IMR-90 (cell line): ENCODE measurements at regions not wholly inside any gene's neighbourhood (a gene's known extent, or its start where the extent isn't known, plus 50 kb on each side); places are given as distances from the start of the nearest gene placed in this dataset.

Source experiments
- ATAC-seq: fragments of 200-7000 bp; cut with Tn5 transposase; 2 replicates; pipeline ENCODE4 v1.9.1; 2020; ENCODE audit warnings: low read depth, mild to moderate bottlenecking, moderate library complexity
- BruUV-seq: library from RNA; stranded (reverse); fragments of 400-500 nt; replicated peaks from 2 replicates; lab custom pipeline; 2021; lab: Mats Ljungman, UMichigan
- CTCF ChIA-PET: fragments of 300-600 bp; formaldehyde crosslinking; extraction: SDS; loops from one replicate; lab custom pipeline; 2021; ENCODE audit warnings: antibody characterized with exemption; lab: Yijun Ruan, JAX
- POLR2A ChIA-PET: fragments of 300-600 bp; sonication (Branson Sonifier 250); formaldehyde crosslinking; loops from one replicate; lab custom pipeline; 2022; ENCODE audit warnings: antibody characterized with exemption; ENCODE audit not compliant: unreplicated experiment; lab: Charles Lee
- DNase-seq: peaks from one replicate; pipeline ENCODE4 v3.0.0; 2013
- H2AFZ ChIP-seq: replicated peaks from 2 replicates; pipeline ENCODE3; 2013; ENCODE audit warnings: low read length, mild to moderate bottlenecking; ENCODE audit not compliant: poor library complexity
- H2AK5ac ChIP-seq: 2 replicates; pipeline ENCODE4 v1.6.1; 2013; ENCODE audit warnings: low read depth, low read length, inconsistent platforms
- H2AK9ac ChIP-seq: replicated peaks from 2 replicates; pipeline ENCODE3; 2013; ENCODE audit warnings: mild to moderate bottlenecking, low read depth, low read length, moderate library complexity; ENCODE audit not compliant: poor library complexity
- H2BK120ac ChIP-seq: 2 replicates; pipeline ENCODE4 v1.6.1; 2013; ENCODE audit warnings: low read depth, low read length, inconsistent platforms
- H2BK15ac ChIP-seq: 3 replicates; pipeline ENCODE4 v1.6.1; 2013; ENCODE audit warnings: low read depth, low read length, inconsistent platforms
- H2BK20ac ChIP-seq: 2 replicates; pipeline ENCODE4 v1.6.1; 2013; ENCODE audit warnings: low read depth, mild to moderate bottlenecking, inconsistent platforms, low read length, moderate library complexity
- H2BK5ac ChIP-seq: 2 replicates; pipeline ENCODE4 v1.6.1; 2013; ENCODE audit warnings: mild to moderate bottlenecking, low read depth, low read length, inconsistent platforms; ENCODE audit not compliant: poor library complexity, severe bottlenecking
- H3K14ac ChIP-seq: replicated peaks from 2 replicates; pipeline ENCODE4 v1.6.1; 2013; ENCODE audit warnings: low read depth, low read length, inconsistent platforms
- H3K18ac ChIP-seq: 2 replicates; pipeline ENCODE4 v1.6.1; 2013; ENCODE audit warnings: low read depth, low read length, control low read depth
- H3K23ac ChIP-seq: 2 replicates; pipeline ENCODE4 v1.6.1; 2013; ENCODE audit warnings: low read depth, low read length, inconsistent platforms
- H3K27ac ChIP-seq: 2 replicates; pipeline ENCODE4 v1.5.1; 2013; ENCODE audit warnings: mild to moderate bottlenecking, control low read depth, low read length; ENCODE audit not compliant: insufficient read depth
- H3K27me3 ChIP-seq: 2 replicates; pipeline ENCODE4 v1.6.1; 2013; ENCODE audit warnings: low read length; ENCODE audit not compliant: control insufficient read depth, insufficient read depth
- H3K36me3 ChIP-seq: 2 replicates; pipeline ENCODE4 v1.6.1; 2013; ENCODE audit warnings: low read length, mixed read lengths; ENCODE audit not compliant: control insufficient read depth, insufficient read depth
- H3K4ac ChIP-seq: 2 replicates; pipeline ENCODE4 v1.6.1; 2013; ENCODE audit warnings: low read depth, low read length, inconsistent platforms
- H3K4me1 ChIP-seq: 2 replicates; pipeline ENCODE4 v1.6.1; 2013; ENCODE audit warnings: low read length, mixed read lengths; ENCODE audit not compliant: control insufficient read depth, insufficient read depth
- H3K4me2 ChIP-seq: 2 replicates; pipeline ENCODE4 v1.6.1; 2013; ENCODE audit warnings: low read depth, mild to moderate bottlenecking, control low read depth, low read length, moderate library complexity
- H3K4me3 ChIP-seq: 2 replicates; pipeline ENCODE4 v1.5.1; 2013; ENCODE audit warnings: low read depth, mild to moderate bottlenecking, control low read depth, low read length, moderate library complexity; ENCODE audit not compliant: insufficient read depth
- H3K56ac ChIP-seq: 2 replicates; pipeline ENCODE4 v1.6.1; 2013; ENCODE audit warnings: low read length, inconsistent platforms; ENCODE audit not compliant: insufficient read depth; ENCODE audit errors: extremely low read depth
- H3K79me1 ChIP-seq, 2 experiments: 2 replicates each; pipeline ENCODE4 v1.6.1; 2013; ENCODE audit warnings: low read length in 2 of 2, inconsistent platforms in 1 of 2, low read depth in 1 of 2
- H3K9ac ChIP-seq: 2 replicates; pipeline ENCODE4 v1.6.1; 2013; ENCODE audit warnings: low read depth, low read length, control low read depth
- H3K9me1 ChIP-seq: 2 replicates; pipeline ENCODE4 v1.6.1; 2013; ENCODE audit warnings: low read length, inconsistent platforms; ENCODE audit not compliant: insufficient read depth
- H3K9me3 ChIP-seq: 2 replicates; pipeline ENCODE4 v1.6.1; 2013; ENCODE audit warnings: low read length; ENCODE audit not compliant: control insufficient read depth, insufficient read depth
- H4K20me1 ChIP-seq: 2 replicates; pipeline ENCODE4 v1.6.1; 2013; ENCODE audit warnings: low read length, inconsistent platforms; ENCODE audit not compliant: insufficient read depth
- H4K5ac ChIP-seq: 2 replicates; pipeline ENCODE4 v1.6.1; 2013; ENCODE audit warnings: mild to moderate bottlenecking, low read depth, low read length, control low read depth
- H4K8ac ChIP-seq, 2 experiments: 2 replicates each; pipeline ENCODE4 v1.6.1; 2013; ENCODE audit warnings: low read depth in 2 of 2, low read length in 2 of 2, control low read depth in 1 of 2, inconsistent platforms in 1 of 2
- H4K91ac ChIP-seq: 2 replicates; pipeline ENCODE4 v1.6.1; 2013; ENCODE audit warnings: low read depth, low read length, inconsistent platforms; ENCODE audit not compliant: insufficient read depth
- BHLHE40 ChIP-seq: fragments of 150-350 bp; IDR thresholded peaks from 2 replicates; pipeline ENCODE4 v1.6.1; 2016; ENCODE audit warnings: mild to moderate bottlenecking, low read depth, low read length
- CEBPB ChIP-seq: IDR thresholded peaks from 2 replicates; pipeline ENCODE4 v1.6.1; 2012; ENCODE audit warnings: low read depth, low read length, improper control_type of control experiment
- CHD1 ChIP-seq: IDR thresholded peaks from 2 replicates; pipeline ENCODE4 v1.6.1; 2012; ENCODE audit warnings: low read depth, low read length, improper control_type of control experiment
- CTCF ChIP-seq: conservative IDR thresholded peaks from 2 replicates; pipeline ENCODE4 v1.5.1; 2012; ENCODE audit warnings: mild to moderate bottlenecking, low read depth, low read length, improper control_type of control experiment
- ELK1 ChIP-seq: fragments of 150-350 bp; IDR thresholded peaks from 2 replicates; pipeline ENCODE4 v1.6.1; 2016; ENCODE audit warnings: low read depth, mild to moderate bottlenecking, low read length, moderate library complexity, borderline replicate concordance
- FOS ChIP-seq: fragments of 150-350 bp; IDR thresholded peaks from 2 replicates; pipeline ENCODE4 v1.6.1; 2016; ENCODE audit warnings: low read depth, low read length
- MAFK ChIP-seq: IDR thresholded peaks from 2 replicates; pipeline ENCODE4 v1.6.1; 2012; ENCODE audit warnings: low read depth, low read length, improper control_type of control experiment
- MAZ ChIP-seq: IDR thresholded peaks from 2 replicates; pipeline ENCODE4 v1.6.1; 2012; ENCODE audit warnings: low read depth, mild to moderate bottlenecking, low read length, improper control_type of control experiment, moderate library complexity, borderline replicate concordance
- MXI1 ChIP-seq: IDR thresholded peaks from 2 replicates; pipeline ENCODE4 v1.6.1; 2012; ENCODE audit warnings: low read depth, mild to moderate bottlenecking, low read length, moderate library complexity, borderline replicate concordance
- NFE2L2 ChIP-seq: fragments of 150-350 bp; IDR thresholded peaks from 2 replicates; pipeline ENCODE4 v1.6.1; 2016; ENCODE audit warnings: low read depth, mild to moderate bottlenecking, low read length
- POLR2A ChIP-seq: IDR thresholded peaks from 2 replicates; pipeline ENCODE4 v1.6.1; 2012; ENCODE audit warnings: mild to moderate bottlenecking, low read depth, low read length
- RAD21 ChIP-seq: IDR thresholded peaks from 2 replicates; pipeline ENCODE4 v1.6.1; 2012; ENCODE audit warnings: low read length, improper control_type of control experiment
- RCOR1 ChIP-seq: IDR thresholded peaks from 2 replicates; pipeline ENCODE4 v1.6.1; 2012; ENCODE audit warnings: mild to moderate bottlenecking, low read length, improper control_type of control experiment; ENCODE audit not compliant: insufficient replicate concordance
- RFX5 ChIP-seq: IDR thresholded peaks from 2 replicates; pipeline ENCODE4 v1.8.0; 2012; ENCODE audit warnings: low read depth, mild to moderate bottlenecking, low read length, moderate library complexity
- SMC3 ChIP-seq: fragments of 150-350 bp; IDR thresholded peaks from 2 replicates; pipeline ENCODE4 v1.6.1; 2016; ENCODE audit warnings: low read depth, mild to moderate bottlenecking, antibody characterized with exemption, low read length, moderate library complexity
- USF2 ChIP-seq: fragments of 150-350 bp; IDR thresholded peaks from 2 replicates; pipeline ENCODE4 v1.6.1; 2017; ENCODE audit warnings: mild to moderate bottlenecking, antibody characterized with exemption, low read length, low read depth
- WGBS, 2 experiments: methylation state at CpG; one replicate each; pipeline versions ENCODE4 v1.1.5 to v1.1.7; 2013; ENCODE audit warnings: missing lambda C conversion rate in 2 of 2; ENCODE audit not compliant: insufficient read length in 1 of 2; ENCODE audit errors: extremely low coverage in 2 of 2; 5-methylcytosine and 5-hydroxymethylcytosine counted together
- dilution Hi-C: fragments of 300-500 bp; cut with HindIII; formaldehyde crosslinking; loops from one replicate; pipeline ENCODE4 v1.14.3; 2018; ENCODE audit warnings: low sequenced_read_pairs; ENCODE audit not compliant: unreplicated experiment
- in situ Hi-C: fragments of 300-500 bp; cut with MboI; formaldehyde crosslinking; loops from 3 replicates; pipeline ENCODE4 v1.14.3; 2019; ENCODE audit warnings: low sequenced_read_pairs, inconsistent platforms, mixed read lengths
- intact Hi-C: fragments of 100-400 bp; cut with micrococcal nuclease; formaldehyde crosslinking; loops from 2 replicates; pipeline ENCODE4 v1.10.0; 2022

- H3K9me3 ChIP-seq, result peaks cover 11% of the 10 kb centered on the region; the same call in 1 of the 2 replicates
- intact Hi-C loops, result no loop called here
- no CpG with 5 or more reads among the region's 4 CpGs for WGBS, 2 experiments
- POLR2A ChIA-PET, result no interaction called here
- CTCF ChIA-PET, result no interaction called here
- H2BK15ac ChIP-seq, result no peak overlapping the region
- no peak overlapping the region for H3K14ac ChIP-seq
- H2BK5ac ChIP-seq, result no peak overlapping the region
- no peak for ATAC-seq
- no peak overlapping the region for H2BK120ac ChIP-seq
- H3K56ac ChIP-seq, result no peak overlapping the region
- no peaks in the 10 kb centered on the region for H4K20me1 ChIP-seq
- DNase-seq, result no peak
- no peak overlapping the region for H3K4me2 ChIP-seq
- no peak overlapping the region for H4K91ac ChIP-seq
- no peaks in the 10 kb centered on the region for H3K36me3 ChIP-seq
- no peak overlapping the region for H2BK20ac ChIP-seq
- TF ChIP-seq MAZ, result no peak
- no peak for TF ChIP-seq FOS
- no peak for TF ChIP-seq RCOR1
- no peak for TF ChIP-seq USF2
- no peak for TF ChIP-seq RAD21
- no peak for TF ChIP-seq SMC3
- no peak for TF ChIP-seq MXI1
- no peak for TF ChIP-seq RFX5
- TF ChIP-seq BHLHE40, result no peak
- TF ChIP-seq CEBPB, result no peak
- TF ChIP-seq CHD1, result no peak
- no peak for TF ChIP-seq NFE2L2
- TF ChIP-seq POLR2A, result no peak
- no peak for TF ChIP-seq CTCF
- TF ChIP-seq MAFK, result no peak
- no peak for TF ChIP-seq ELK1
- no peak overlapping the region for H3K9ac ChIP-seq
- H2AK9ac ChIP-seq, result no peak overlapping the region
- H3K4me3 ChIP-seq, result no peak overlapping the region
- H3K4ac ChIP-seq, result no peak overlapping the region
- no peak overlapping the region for H4K8ac ChIP-seq
- BruUV-seq, result no TSS peak
- no peaks in the 10 kb centered on the region for H3K79me1 ChIP-seq
- no peak overlapping the region for H3K27ac ChIP-seq
- H3K23ac ChIP-seq, result no peak overlapping the region
- no peaks in the 10 kb centered on the region for H3K4me1 ChIP-seq
- H3K18ac ChIP-seq, result no peak overlapping the region
- no peak overlapping the region for H2AFZ ChIP-seq
- no peaks in the 10 kb centered on the region for H3K27me3 ChIP-seq
- H2AK5ac ChIP-seq, result no peak overlapping the region
- in situ Hi-C loops, result no loop called here
- no peaks in the 10 kb centered on the region for H3K9me1 ChIP-seq
- dilution Hi-C loops, result no loop called here
- H4K5ac ChIP-seq, result no peak overlapping the region
Observed at GRCh38 chr20:43334080-43334479, 123.6 kb upstream of the SRSF6 start.
